HAP-1 (cell line): ENCODE measurements at regions not wholly inside any gene's neighbourhood (a gene's known extent, or its start where the extent isn't known, plus 50 kb on each side); places are given as distances from the start of the nearest gene placed in this dataset.

Experiments
- DNase-seq, 2 experiments: peaks; one replicate each; pipeline ENCODE4 v3.0.0-alpha.2; 2016 to 2020; ENCODE audit warnings: low spot score in 2 of 2
- H3K27me3 ChIP-seq: fragments of 250-450 bp; sonication (Bioruptor Pico); 2 replicates; pipeline ENCODE4 v1.5.1; 2020; ENCODE audit warnings: low read depth, mild to moderate bottlenecking, moderate library complexity
- H3K36me3 ChIP-seq: fragments of 250-450 bp; sonication (Bioruptor Pico); replicated peaks from 2 replicates; pipeline ENCODE4 v1.5.1; 2020; ENCODE audit warnings: mild to moderate bottlenecking
- H3K4me1 ChIP-seq: fragments of 250-450 bp; sonication (Bioruptor Pico); 2 replicates; pipeline ENCODE4 v1.5.1; 2020; ENCODE audit warnings: mild to moderate bottlenecking
- H3K4me3 ChIP-seq: fragments of 250-450 bp; sonication (Bioruptor Pico); 2 replicates; pipeline ENCODE4 v1.5.1; 2020; ENCODE audit warnings: mild to moderate bottlenecking, moderate library complexity
- H3K9me3 ChIP-seq: fragments of 250-450 bp; sonication (Bioruptor Pico); 2 replicates; pipeline ENCODE4 v1.5.1; 2020; ENCODE audit warnings: mild to moderate bottlenecking, moderate library complexity
- in situ Hi-C: fragments of 300-500 bp; cut with MboI; formaldehyde crosslinking; loops from 3 replicates; pipeline ENCODE4 v1.14.3; 2020; ENCODE audit warnings: low sequenced_read_pairs, inconsistent platforms, mixed read lengths

GRCh38 chr20:17819395-17820093 is 119.8 kb downstream of the BANF2 start:
- in situ Hi-C loops: no loop called here
- DNase-seq: no peak
- Histone ChIP-seq H3K4me1 (no peaks in the 10 kb centered on the region), H3K9me3 (no peaks in the 10 kb centered on the region), H3K4me3 (no peak overlapping the region), H3K36me3 (no peaks in the 10 kb centered on the region), H3K27me3 (no peaks in the 10 kb centered on the region)

DNA sequence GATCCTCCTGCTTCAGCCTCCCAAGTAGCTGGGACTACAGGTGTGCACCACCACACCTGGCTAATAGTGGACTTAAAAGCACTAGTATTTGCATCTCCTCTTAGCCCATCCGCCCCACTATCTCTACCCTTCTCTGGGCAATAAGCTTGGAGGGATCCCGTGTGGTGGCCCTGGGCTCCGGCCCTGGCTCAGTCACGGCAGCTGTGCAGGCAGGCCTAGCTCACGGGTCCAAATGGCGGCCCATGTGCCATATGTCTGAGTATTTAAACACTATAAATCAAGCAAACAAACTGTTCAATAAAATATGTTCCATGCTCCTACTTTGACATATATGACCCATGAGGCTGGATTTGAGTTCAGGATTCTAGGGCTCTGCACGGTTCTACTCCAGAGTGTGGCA is 118.4 kb downstream of the BANF2 start:
- in situ Hi-C loops: no loop called here
- Histone ChIP-seq H3K27me3 (no peaks in the 10 kb centered on the region), H3K4me1 (no peaks in the 10 kb centered on the region), H3K4me3 (no peak overlapping the region), H3K36me3 (no peaks in the 10 kb centered on the region), H3K9me3 (no peaks in the 10 kb centered on the region)
- DNase-seq: no peak

DNA sequence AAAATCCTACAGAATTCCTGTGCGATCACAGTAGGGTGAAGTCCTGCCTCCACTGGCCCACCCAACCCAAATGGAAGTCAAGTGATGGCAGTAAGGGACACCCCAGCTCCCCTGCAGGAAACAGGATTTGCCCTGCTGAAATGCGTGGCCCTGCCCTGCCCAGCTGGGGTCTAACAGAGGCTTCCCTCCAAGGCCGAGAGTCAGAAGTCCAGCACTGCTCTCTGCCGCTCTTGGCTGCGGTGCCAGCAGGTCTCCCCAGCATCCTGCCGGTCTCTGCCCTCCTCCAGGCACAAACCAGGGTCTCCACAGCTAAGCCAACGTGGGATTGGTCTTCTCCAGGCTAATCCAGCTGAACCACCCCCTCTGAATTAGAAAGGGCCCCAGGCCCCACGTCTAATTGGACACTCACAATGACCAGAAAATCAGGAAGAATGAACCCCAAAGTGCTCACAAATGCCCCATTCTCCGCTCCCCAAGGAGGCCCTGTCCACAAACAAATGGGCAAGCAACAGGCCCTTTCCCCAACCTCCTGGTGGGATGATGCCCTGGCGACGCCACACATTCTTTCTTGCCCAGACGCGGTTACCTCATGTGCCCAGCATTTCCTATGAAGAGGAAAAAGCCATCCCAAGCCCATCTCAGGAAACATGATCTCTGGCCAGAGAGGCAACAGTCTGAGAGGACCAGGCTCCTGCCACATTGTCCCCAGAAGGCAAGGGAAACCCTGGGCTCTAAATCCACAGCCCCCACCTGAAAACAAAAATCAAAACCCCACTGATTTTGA is 117.2 kb downstream of the BANF2 start:
- in situ Hi-C loops: no loop called here
- no peaks in the 10 kb centered on the region for H3K27me3 ChIP-seq
- no peaks in the 10 kb centered on the region for H3K4me1 ChIP-seq
- no peaks in the 10 kb centered on the region for H3K36me3 ChIP-seq
- no peaks in the 10 kb centered on the region for H3K9me3 ChIP-seq
- DNase-seq: no peak
- H3K4me3 ChIP-seq: no peak overlapping the region

- Histone ChIP-seq H3K9me3 (no peaks in the 10 kb centered on the region), H3K4me1 (no peaks in the 10 kb centered on the region), H3K27me3 (no peaks in the 10 kb centered on the region), H3K36me3 (no peaks in the 10 kb centered on the region), H3K4me3 (no peak overlapping the region)
- DNase-seq: no peak
- in situ Hi-C loops: no loop called here
Observed at GRCh38 chr20:17811628-17811965, 111.8 kb downstream of the BANF2 start.

DNA sequence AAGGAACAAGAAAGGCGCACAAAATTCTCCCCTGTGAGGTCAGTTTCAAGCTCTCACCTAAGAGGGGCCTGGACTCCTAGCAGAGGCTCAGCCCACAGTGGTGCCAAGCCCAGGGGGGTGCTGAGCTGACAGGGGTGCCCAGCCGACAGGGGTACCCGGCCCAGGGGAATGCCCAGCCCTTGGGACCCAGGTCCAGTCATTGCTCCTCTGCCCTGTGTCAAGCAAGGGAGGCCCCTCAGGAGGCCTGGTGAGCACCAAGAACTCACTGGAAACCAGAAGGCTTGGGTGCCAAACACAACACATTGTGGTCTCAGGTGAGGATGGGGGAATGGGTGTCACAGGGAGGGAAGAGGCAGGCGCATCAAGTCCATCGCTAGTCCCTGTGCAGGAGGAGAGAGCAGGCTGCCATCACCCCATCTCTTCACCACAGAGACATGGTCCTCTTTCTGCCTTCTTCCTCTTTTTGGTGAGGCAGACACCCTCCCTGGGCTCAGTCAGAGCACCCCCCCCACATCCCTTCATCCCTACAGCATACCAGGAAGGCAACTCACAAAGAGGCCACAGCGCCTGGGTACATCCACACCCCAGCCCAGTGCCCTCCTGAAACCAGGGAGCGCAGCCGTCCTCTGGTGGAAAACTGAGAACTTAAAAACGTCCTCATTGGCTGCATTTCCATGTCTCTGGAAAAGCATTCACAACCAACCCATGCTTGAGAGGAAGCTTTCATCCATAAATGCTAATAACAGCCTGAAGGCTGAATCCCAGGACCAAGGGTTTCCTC is 111.3 kb downstream of the BANF2 start:
- in situ Hi-C loops: no loop called here

GRCh38 chr20:17810062-17810631 is 110.4 kb downstream of the BANF2 start:
- H3K36me3 ChIP-seq: no peaks in the 10 kb centered on the region
- in situ Hi-C loops: no loop called here
- no peak overlapping the region for H3K4me3 ChIP-seq
- no peaks in the 10 kb centered on the region for H3K9me3 ChIP-seq
- H3K27me3 ChIP-seq: no peaks in the 10 kb centered on the region
- H3K4me1 ChIP-seq: no peaks in the 10 kb centered on the region
- DNase-seq: no peak

More for the DNA sequence above, 111.3 kb downstream of the BANF2 start:
- DNase-seq: no peak
- no peaks in the 10 kb centered on the region for H3K9me3 ChIP-seq
- H3K4me1 ChIP-seq: no peaks in the 10 kb centered on the region
- no peaks in the 10 kb centered on the region for H3K36me3 ChIP-seq
- no peaks in the 10 kb centered on the region for H3K27me3 ChIP-seq
- no peak overlapping the region for H3K4me3 ChIP-seq

GRCh38 chr20:17809362-17810061 is 109.7 kb downstream of the BANF2 start:
- no peak overlapping the region for H3K4me3 ChIP-seq
- H3K36me3 ChIP-seq: no peaks in the 10 kb centered on the region
- in situ Hi-C loops: no loop called here
- H3K9me3 ChIP-seq: no peaks in the 10 kb centered on the region
- no peaks in the 10 kb centered on the region for H3K4me1 ChIP-seq
- no peak for DNase-seq
- H3K27me3 ChIP-seq: no peaks in the 10 kb centered on the region

DNA sequence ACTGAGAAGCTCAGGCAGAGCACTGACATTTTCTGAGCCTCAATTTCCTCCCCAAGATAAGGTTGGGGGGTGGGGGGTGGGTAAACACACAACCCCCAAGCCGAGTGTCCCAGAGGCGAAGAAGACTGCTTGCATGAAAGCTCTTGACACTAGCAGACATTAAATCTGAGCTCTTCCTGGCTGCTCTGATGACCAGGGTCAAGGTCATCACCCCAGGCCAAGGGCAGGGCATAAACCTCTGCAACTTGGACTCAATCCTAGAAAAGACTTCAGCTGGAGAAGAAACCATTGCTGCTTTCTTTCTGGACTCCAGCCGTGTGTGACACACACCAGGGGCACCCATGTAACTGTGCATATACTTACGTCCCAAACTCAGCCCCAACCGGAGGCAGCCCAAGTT is 109.0 kb downstream of the BANF2 start:
- no peak overlapping the region for H3K4me3 ChIP-seq
- no peaks in the 10 kb centered on the region for H3K27me3 ChIP-seq
- no peaks in the 10 kb centered on the region for H3K4me1 ChIP-seq
- no peak for DNase-seq
- H3K36me3 ChIP-seq: no peaks in the 10 kb centered on the region
- no peaks in the 10 kb centered on the region for H3K9me3 ChIP-seq
- in situ Hi-C loops: no loop called here

DNA sequence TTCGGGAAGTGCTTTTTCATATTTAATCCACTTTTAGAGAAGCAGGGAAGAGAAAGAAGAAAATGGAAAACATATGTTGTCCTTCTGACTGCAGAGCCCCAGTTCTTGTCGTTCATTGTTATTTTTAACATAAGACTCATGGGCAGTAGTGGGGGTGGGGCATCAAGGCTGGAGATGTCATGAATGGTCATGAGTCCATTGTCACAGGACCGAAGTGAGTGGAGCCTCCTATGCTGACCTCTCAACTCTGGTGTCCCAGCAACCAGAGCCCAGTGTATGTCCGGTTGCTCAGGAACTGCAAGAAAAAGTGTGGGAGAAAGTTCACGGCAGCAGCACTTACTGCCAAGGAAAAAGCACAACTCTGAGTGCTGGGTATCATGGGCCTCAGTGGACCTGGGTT is 108.6 kb downstream of the BANF2 start:
- Histone ChIP-seq H3K27me3 (no peaks in the 10 kb centered on the region), H3K4me1 (no peaks in the 10 kb centered on the region), H3K4me3 (no peak overlapping the region), H3K9me3 (no peaks in the 10 kb centered on the region), H3K36me3 (no peaks in the 10 kb centered on the region)
- DNase-seq: no peak
- in situ Hi-C loops: no loop called here

GRCh38 chr20:17807651-17808050 is 107.9 kb downstream of the BANF2 start:
- Histone ChIP-seq H3K9me3 (no peaks in the 10 kb centered on the region), H3K4me1 (no peaks in the 10 kb centered on the region), H3K4me3 (no peak overlapping the region), H3K36me3 (no peaks in the 10 kb centered on the region), H3K27me3 (no peaks in the 10 kb centered on the region)
- in situ Hi-C loops: no loop called here
- no peak for DNase-seq

- no peak for DNase-seq
- Histone ChIP-seq H3K4me3 (no peak overlapping the region), H3K4me1 (no peaks in the 10 kb centered on the region)
Observed at GRCh38 chr20:17806739-17807441, 107.1 kb downstream of the BANF2 start.

DNA sequence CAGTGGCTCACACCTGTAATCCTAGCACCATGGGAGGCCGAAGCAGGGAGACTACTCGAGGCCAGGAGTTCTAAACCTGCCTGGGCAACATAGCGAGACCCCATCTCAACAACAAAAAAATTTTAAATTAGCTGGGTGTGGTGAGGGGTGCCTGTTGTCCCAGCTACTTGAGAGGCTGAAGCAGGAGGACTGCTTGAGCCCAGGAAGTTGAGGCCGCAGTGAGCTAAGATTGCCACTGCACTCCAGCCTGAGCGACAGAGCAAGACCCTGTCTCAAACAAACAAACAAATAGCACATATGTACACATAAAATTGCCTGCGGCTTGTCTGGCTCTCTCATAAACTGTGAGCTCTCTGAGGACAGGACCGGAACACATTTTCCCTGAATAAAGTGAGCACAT is 106.3 kb downstream of the BANF2 start:
- Histone ChIP-seq H3K4me3 (no peak overlapping the region), H3K36me3 (no peaks in the 10 kb centered on the region), H3K9me3 (no peaks in the 10 kb centered on the region; the same call in 1 of the 2 replicates), H3K4me1 (no peaks in the 10 kb centered on the region), H3K27me3 (no peaks in the 10 kb centered on the region)
- no peak for DNase-seq
- in situ Hi-C loops: no loop called here

More at GRCh38 chr20:17806739-17807441, 107.1 kb downstream of the BANF2 start:
- Histone ChIP-seq H3K36me3 (no peaks in the 10 kb centered on the region), H3K27me3 (no peaks in the 10 kb centered on the region), H3K9me3 (no peaks in the 10 kb centered on the region)
- in situ Hi-C loops: no loop called here

GRCh38 chr20:17803765-17804164 is 104.0 kb downstream of the BANF2 start:
- DNase-seq: no peak
- in situ Hi-C loops: no loop called here
- Histone ChIP-seq H3K4me1 (no peaks in the 10 kb centered on the region), H3K4me3 (no peak overlapping the region), H3K27me3 (no peaks in the 10 kb centered on the region), H3K9me3 (no peaks in the 10 kb centered on the region; the same call in 1 of the 2 replicates), H3K36me3 (no peaks in the 10 kb centered on the region)
